ENCODE measurements at regions not wholly inside any gene's neighbourhood (a gene's known extent, or its start where the extent isn't known, plus 50 kb on each side); places are given as distances from the start of the nearest gene placed in this dataset.
"Not testable (repeated sequence)": the region's sequence is repeated elsewhere in the genome, so short reads cannot be mapped to it uniquely, and the experiment has no call there.

DNA sequence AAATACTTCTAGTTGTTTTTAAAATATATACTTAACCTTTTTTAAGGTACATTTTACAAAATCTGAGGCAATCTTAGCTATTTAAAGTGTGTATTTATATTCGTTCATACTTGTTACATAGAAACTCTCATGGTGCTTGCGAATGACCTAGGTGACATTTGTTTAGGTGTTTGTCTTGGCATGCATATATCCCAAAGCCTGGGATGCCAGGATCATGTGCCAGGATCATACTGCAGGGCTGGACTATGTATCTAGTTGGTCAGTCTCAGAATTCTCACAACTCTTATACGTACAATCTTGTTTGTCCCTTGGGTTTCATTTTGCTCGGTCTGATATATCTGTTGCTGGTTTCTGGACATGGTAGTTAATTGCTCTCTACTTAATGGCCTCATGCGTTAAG is 109.9 kb upstream of the WIPF3 start:
- TF ChIP-seq CTCF (IDR thresholded peaks at IDR 0.05; ENCODE audit: low read depth, low read length, poor library complexity, severe bottlenecking); EZH2phosphoT487 (IDR thresholded peaks at IDR 0.05; ENCODE audit: borderline replicate concordance, low read length): not testable (repeated sequence)

All from DOHH2 (cell line).